ENCODE measurements at regions not wholly inside any gene's neighbourhood (a gene's known extent, or its start where the extent isn't known, plus 50 kb on each side); places are given as distances from the start of the nearest gene placed in this dataset.

GRCh38 chr6:84409911-84410310 lies 182.5 kb upstream of the CEP162 start:
- H3K18ac ChIP-seq (ENCODE audit: low read depth in 1 of 2, low read length in 2 of 2) = no peak overlapping the region
- no peaks in the 10 kb centered on the region for H3K4me1 ChIP-seq (ENCODE audit: control insufficient read depth, insufficient read depth, low read depth, low read length)
- no peak for DNase-seq
- H3K9ac ChIP-seq (ENCODE audit: low read length) = no peak overlapping the region
- no peak overlapping the region for H3K4ac ChIP-seq (ENCODE audit: low read depth in 1 of 2, low read length in 2 of 2)
- no peak overlapping the region for H3K14ac ChIP-seq (ENCODE audit: low read length in 2 of 2)
- H3K27ac ChIP-seq (ENCODE audit: low read length, poor library complexity, severe bottlenecking) = no peak overlapping the region
- no peaks in the 10 kb centered on the region for H3K9me3 ChIP-seq (ENCODE audit: control insufficient read depth, low read length)
- no peak overlapping the region for H4K91ac ChIP-seq (ENCODE audit: low read length)
- H3K36me3 ChIP-seq (ENCODE audit: control insufficient read depth in 1 of 2, insufficient read depth in 2 of 2, low read depth in 1 of 2, low read length in 2 of 2) = no peaks in the 10 kb centered on the region
- no peak overlapping the region for H3K23ac ChIP-seq (ENCODE audit: low read length in 2 of 2)
- H3K4me3 ChIP-seq (ENCODE audit: insufficient read depth in 1 of 2, low read depth in 1 of 2, low read length in 2 of 2) = no peak overlapping the region
- no peak overlapping the region for H2BK12ac ChIP-seq (ENCODE audit: low read length in 2 of 2)
- no CpG with 5 or more reads among the region's 1 CpG for WGBS
- H2BK5ac ChIP-seq (ENCODE audit: low read depth, low read length, poor library complexity, severe bottlenecking) = no peak overlapping the region
- no peaks in the 10 kb centered on the region for H3K79me1 ChIP-seq (replicated peaks; ENCODE audit: low read length, poor library complexity, severe bottlenecking)
- no peak overlapping the region for H2BK15ac ChIP-seq (ENCODE audit: low read depth, poor library complexity, severe bottlenecking)
- peaks cover 0 to 8% of the 10 kb centered on the region in 2 experiments for H3K27me3 ChIP-seq (ENCODE audit: control insufficient read depth in 1 of 2, insufficient read depth in 1 of 2, low read length in 2 of 2)
- no peak overlapping the region for H2AFZ ChIP-seq (ENCODE audit: low read depth, low read length)
- H4K8ac ChIP-seq (ENCODE audit: low read length) = no peak overlapping the region
- no peak overlapping the region for H3K4me2 ChIP-seq (ENCODE audit: low read length, poor library complexity, severe bottlenecking)
- no peak overlapping the region for H2BK120ac ChIP-seq (ENCODE audit: low read depth, low read length)
- H2AK5ac ChIP-seq (ENCODE audit: low read length, severe bottlenecking) = no peak overlapping the region

GRCh38 chr6:84408028-84408427 lies 180.6 kb upstream of the CEP162 start:
- Histone ChIP-seq H2BK120ac (ENCODE audit: low read depth, low read length) (no peak overlapping the region), H2AFZ (ENCODE audit: low read depth, low read length) (no peak overlapping the region), H2BK5ac (ENCODE audit: low read depth, low read length, poor library complexity, severe bottlenecking) (no peak overlapping the region), H3K4me2 (ENCODE audit: low read length, poor library complexity, severe bottlenecking) (no peak overlapping the region), H3K27ac (ENCODE audit: low read length, poor library complexity, severe bottlenecking) (no peak overlapping the region), H2BK15ac (ENCODE audit: low read depth, poor library complexity, severe bottlenecking) (no peak overlapping the region), H3K27me3 (ENCODE audit: control insufficient read depth in 1 of 2, insufficient read depth in 1 of 2, low read length in 2 of 2) (peaks cover 0 to 5% of the 10 kb centered on the region in 2 experiments), H3K4me1 (ENCODE audit: control insufficient read depth, insufficient read depth, low read depth, low read length) (no peaks in the 10 kb centered on the region), H3K9me3 (ENCODE audit: control insufficient read depth, low read length) (no peaks in the 10 kb centered on the region), H3K79me1 (replicated peaks; ENCODE audit: low read length, poor library complexity, severe bottlenecking) (no peaks in the 10 kb centered on the region), H2BK12ac (ENCODE audit: low read length in 2 of 2) (no peak overlapping the region), H4K91ac (ENCODE audit: low read length) (no peak overlapping the region), H3K23ac (ENCODE audit: low read length in 2 of 2) (no peak overlapping the region), H3K14ac (ENCODE audit: low read length in 2 of 2) (no peak overlapping the region), H3K4me3 (ENCODE audit: insufficient read depth in 1 of 2, low read depth in 1 of 2, low read length in 2 of 2) (no peak overlapping the region), H3K18ac (ENCODE audit: low read depth in 1 of 2, low read length in 2 of 2) (no peak overlapping the region), H3K36me3 (ENCODE audit: control insufficient read depth in 1 of 2, insufficient read depth in 2 of 2, low read depth in 1 of 2, low read length in 2 of 2) (no peaks in the 10 kb centered on the region), H4K8ac (ENCODE audit: low read length) (no peak overlapping the region), H2AK5ac (ENCODE audit: low read length, severe bottlenecking) (no peak overlapping the region), H3K4ac (ENCODE audit: low read depth in 1 of 2, low read length in 2 of 2) (no peak overlapping the region), H3K9ac (ENCODE audit: low read length) (no peak overlapping the region)
- 91% methylated on average over 3 of the region's 4 CpGs for WGBS
- DNase-seq = no peak

GRCh38 chr6:84403545-84403944 lies 176.1 kb upstream of the CEP162 start:
- Histone ChIP-seq H2BK15ac (ENCODE audit: low read depth, poor library complexity, severe bottlenecking) (no peak overlapping the region), H2BK120ac (ENCODE audit: low read depth, low read length) (no peak overlapping the region)

DNA sequence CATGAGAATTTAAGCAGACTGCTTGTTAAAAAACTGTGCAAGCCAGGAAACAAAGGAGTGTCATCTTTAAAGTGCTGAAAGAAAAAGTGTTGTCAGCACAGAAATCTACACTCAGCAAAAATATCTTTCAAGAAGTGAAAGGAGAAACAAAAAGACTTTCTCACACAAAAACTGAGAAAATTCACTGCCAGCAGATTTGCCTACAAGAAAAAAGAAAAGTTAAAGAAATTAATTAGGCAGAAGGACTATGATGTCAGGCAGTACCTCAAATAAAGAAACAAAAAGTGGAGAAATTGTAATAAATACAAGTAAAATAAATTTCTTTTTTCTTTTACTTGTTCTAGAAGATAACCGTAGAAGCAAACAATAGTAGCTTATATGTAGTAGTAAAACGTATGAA lies 171.6 kb upstream of the CEP162 start:
- Histone ChIP-seq H4K91ac (ENCODE audit: low read length) (no peak overlapping the region), H3K36me3 (ENCODE audit: control insufficient read depth in 1 of 2, insufficient read depth in 2 of 2, low read depth in 1 of 2, low read length in 2 of 2) (no peaks in the 10 kb centered on the region), H4K8ac (ENCODE audit: low read length) (no peak overlapping the region), H3K27me3 (ENCODE audit: control insufficient read depth in 1 of 2, insufficient read depth in 1 of 2, low read length in 2 of 2) (no peaks in the 10 kb centered on the region), H2BK12ac (ENCODE audit: low read length in 2 of 2) (no peak overlapping the region), H2BK15ac (ENCODE audit: low read depth, poor library complexity, severe bottlenecking) (no peak overlapping the region), H2BK5ac (ENCODE audit: low read depth, low read length, poor library complexity, severe bottlenecking) (no peak overlapping the region), H3K18ac (ENCODE audit: low read depth in 1 of 2, low read length in 2 of 2) (no peak overlapping the region), H2BK120ac (ENCODE audit: low read depth, low read length) (no peak overlapping the region), H2AK5ac (ENCODE audit: low read length, severe bottlenecking) (no peak overlapping the region), H3K79me1 (replicated peaks; ENCODE audit: low read length, poor library complexity, severe bottlenecking) (no peaks in the 10 kb centered on the region), H3K4me2 (ENCODE audit: low read length, poor library complexity, severe bottlenecking) (no peak overlapping the region), H3K9me3 (ENCODE audit: control insufficient read depth, low read length) (no peaks in the 10 kb centered on the region), H3K9ac (ENCODE audit: low read length) (no peak overlapping the region), H2AFZ (ENCODE audit: low read depth, low read length) (no peak overlapping the region), H3K23ac (ENCODE audit: low read length in 2 of 2) (no peak overlapping the region), H3K14ac (ENCODE audit: low read length in 2 of 2) (no peak overlapping the region), H3K4me1 (ENCODE audit: control insufficient read depth, insufficient read depth, low read depth, low read length) (no peaks in the 10 kb centered on the region), H3K4ac (ENCODE audit: low read depth in 1 of 2, low read length in 2 of 2) (no peak overlapping the region), H3K27ac (ENCODE audit: low read length, poor library complexity, severe bottlenecking) (no peak overlapping the region), H3K4me3 (ENCODE audit: insufficient read depth in 1 of 2, low read depth in 1 of 2, low read length in 2 of 2) (no peak overlapping the region)
- 100% methylated on average over 2 of the region's 2 CpGs for WGBS
- DNase-seq = no peak

More at GRCh38 chr6:84403545-84403944, 176.1 kb upstream of the CEP162 start:
- no peak overlapping the region for H3K4ac ChIP-seq (ENCODE audit: low read depth in 1 of 2, low read length in 2 of 2)
- no peak overlapping the region for H2BK5ac ChIP-seq (ENCODE audit: low read depth, low read length, poor library complexity, severe bottlenecking)
- H3K4me1 ChIP-seq (ENCODE audit: control insufficient read depth, insufficient read depth, low read depth, low read length) = no peaks in the 10 kb centered on the region
- H3K36me3 ChIP-seq (ENCODE audit: control insufficient read depth in 1 of 2, insufficient read depth in 2 of 2, low read depth in 1 of 2, low read length in 2 of 2) = no peaks in the 10 kb centered on the region
- H3K79me1 ChIP-seq (replicated peaks; ENCODE audit: low read length, poor library complexity, severe bottlenecking) = no peaks in the 10 kb centered on the region
- H3K18ac ChIP-seq (ENCODE audit: low read depth in 1 of 2, low read length in 2 of 2) = no peak overlapping the region
- no peak overlapping the region for H4K8ac ChIP-seq (ENCODE audit: low read length)
- DNase-seq = no peak
- H3K27ac ChIP-seq (ENCODE audit: low read length, poor library complexity, severe bottlenecking) = no peak overlapping the region
- no peak overlapping the region for H2AK5ac ChIP-seq (ENCODE audit: low read length, severe bottlenecking)
- H4K91ac ChIP-seq (ENCODE audit: low read length) = no peak overlapping the region
- no peak overlapping the region for H2BK12ac ChIP-seq (ENCODE audit: low read length in 2 of 2)
- no peaks in the 10 kb centered on the region for H3K9me3 ChIP-seq (ENCODE audit: control insufficient read depth, low read length)
- no peak overlapping the region for H3K4me2 ChIP-seq (ENCODE audit: low read length, poor library complexity, severe bottlenecking)
- no peaks in the 10 kb centered on the region for H3K27me3 ChIP-seq (ENCODE audit: control insufficient read depth in 1 of 2, insufficient read depth in 1 of 2, low read length in 2 of 2)
- no peak overlapping the region for H3K14ac ChIP-seq (ENCODE audit: low read length in 2 of 2)
- H2AFZ ChIP-seq (ENCODE audit: low read depth, low read length) = no peak overlapping the region
- H3K23ac ChIP-seq (ENCODE audit: low read length in 2 of 2) = no peak overlapping the region
- H3K4me3 ChIP-seq (ENCODE audit: insufficient read depth in 1 of 2, low read depth in 1 of 2, low read length in 2 of 2) = no peak overlapping the region
- no peak overlapping the region for H3K9ac ChIP-seq (ENCODE audit: low read length)
